ENCODE measurements at regions not wholly inside any gene's neighbourhood (a gene's known extent, or its start where the extent isn't known, plus 50 kb on each side); places are given as distances from the start of the nearest gene placed in this dataset.
"Not testable (repeated sequence)": the region's sequence is repeated elsewhere in the genome, so short reads cannot be mapped to it uniquely, and the experiment has no call there.

DNA sequence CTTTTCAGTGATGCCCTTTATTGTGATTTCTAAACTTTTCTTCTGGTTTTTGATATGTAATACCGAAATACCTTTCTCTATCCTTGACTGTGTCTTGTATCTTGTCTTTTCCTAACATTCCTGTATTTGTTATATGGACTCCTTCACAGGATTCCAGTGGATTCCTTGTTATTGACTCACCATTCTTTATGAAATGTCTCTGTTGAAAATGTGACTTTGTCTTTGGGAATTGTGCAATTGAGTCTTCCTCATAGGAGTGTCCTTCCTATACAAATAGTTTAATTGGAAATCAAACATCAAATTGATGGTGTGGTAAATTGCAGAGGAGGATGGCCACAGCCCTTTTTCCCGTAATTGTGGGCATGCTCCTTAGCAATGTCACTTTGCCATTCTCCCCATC lies 296.6 kb upstream of the KITLG start:
- H3K27me3 ChIP-seq (ENCODE audit: control insufficient read depth, insufficient read depth, low read length): no peaks in the 10 kb centered on the region
- H3K9ac ChIP-seq (ENCODE audit: low read length): no peak overlapping the region
- H3K4me3 ChIP-seq (ENCODE audit: low read depth, low read length): no peak overlapping the region
- no peaks in the 10 kb centered on the region for H3K36me3 ChIP-seq (ENCODE audit: control insufficient read depth, insufficient read depth, low read length)
- no peaks in the 10 kb centered on the region; the same call in 1 of the 2 replicates for H3K4me1 ChIP-seq (ENCODE audit: control insufficient read depth, insufficient read depth, low read length)
- H3K9me3 ChIP-seq (ENCODE audit: control insufficient read depth, insufficient read depth, low read depth, low read length): no peaks in the 10 kb centered on the region
- no peak overlapping the region for H3K27ac ChIP-seq (ENCODE audit: low read depth, low read length)

DNA sequence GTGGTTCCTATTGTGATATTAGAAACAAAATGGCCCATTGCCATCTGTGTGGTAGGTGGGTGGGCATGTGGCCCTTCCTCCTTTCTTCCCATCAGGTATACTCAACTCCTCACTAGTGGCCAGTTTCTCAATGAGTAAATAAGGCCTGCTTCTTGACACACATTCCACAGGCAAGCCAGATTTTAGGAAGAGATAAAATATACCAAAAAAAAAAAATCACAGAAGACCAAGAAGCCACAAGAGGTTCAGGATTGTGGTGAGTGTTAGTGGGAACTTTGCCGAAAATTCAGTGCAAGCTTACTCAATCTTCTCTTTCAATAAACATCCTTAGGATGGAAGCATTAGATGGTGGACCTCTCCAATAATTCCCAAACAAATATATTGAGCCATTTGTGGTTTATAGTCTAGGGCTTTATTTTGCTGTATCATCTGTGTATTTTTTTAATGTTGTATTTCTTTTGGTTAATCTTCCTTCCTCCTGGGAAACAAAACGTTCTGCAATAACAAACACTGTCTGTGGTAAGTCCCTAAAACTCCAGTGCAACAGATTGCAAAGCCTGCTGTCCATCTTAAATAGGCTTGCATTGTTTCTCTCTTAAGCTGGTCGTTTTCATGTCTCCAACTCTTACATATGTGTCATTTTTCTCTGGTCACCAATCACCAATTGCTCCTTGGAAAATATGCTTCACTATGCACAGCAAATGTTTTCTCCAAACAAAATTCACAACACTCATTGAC lies 289.9 kb upstream of the KITLG start:
- Histone ChIP-seq H3K9me3 (ENCODE audit: control insufficient read depth, insufficient read depth, low read depth, low read length) (no peaks in the 10 kb centered on the region), H3K27me3 (ENCODE audit: control insufficient read depth, insufficient read depth, low read length) (no peaks in the 10 kb centered on the region), H3K27ac (ENCODE audit: low read depth, low read length) (no peak overlapping the region), H3K36me3 (ENCODE audit: control insufficient read depth, insufficient read depth, low read length) (no peaks in the 10 kb centered on the region), H3K4me3 (ENCODE audit: low read depth, low read length) (no peak overlapping the region), H3K9ac (ENCODE audit: low read length) (no peak overlapping the region), H3K4me1 (ENCODE audit: control insufficient read depth, insufficient read depth, low read length) (no peaks in the 10 kb centered on the region; the same call in 1 of the 2 replicates)

DNA sequence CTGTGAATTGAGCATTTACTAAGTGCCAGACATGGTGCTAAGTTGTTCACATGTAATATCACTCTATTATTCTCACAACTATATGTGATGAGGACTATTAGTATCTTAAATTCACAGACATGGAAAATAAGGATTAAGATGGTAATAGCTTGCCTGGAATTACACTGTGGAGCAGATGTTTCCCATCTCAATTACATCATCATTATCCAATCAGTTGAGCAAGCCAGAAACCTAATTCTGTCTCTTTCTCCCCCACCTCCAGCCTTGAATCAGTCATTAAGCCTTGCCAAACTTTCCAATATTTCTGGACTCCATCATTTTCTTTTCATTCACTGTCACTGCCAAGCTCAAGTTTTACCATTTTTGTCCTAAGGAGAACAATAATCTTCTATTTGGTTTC lies 287.8 kb upstream of the KITLG start:
- H3K9ac ChIP-seq (ENCODE audit: low read length): no peak overlapping the region
- H3K4me1 ChIP-seq (ENCODE audit: control insufficient read depth, insufficient read depth, low read length): peaks cover 9% of the 10 kb centered on the region
- no peak overlapping the region for H3K4me3 ChIP-seq (ENCODE audit: low read depth, low read length)
- no peaks in the 10 kb centered on the region for H3K36me3 ChIP-seq (ENCODE audit: control insufficient read depth, insufficient read depth, low read length)
- no peak overlapping the region for H3K27ac ChIP-seq (ENCODE audit: low read depth, low read length)
- no peaks in the 10 kb centered on the region for H3K27me3 ChIP-seq (ENCODE audit: control insufficient read depth, insufficient read depth, low read length)
- H3K9me3 ChIP-seq (ENCODE audit: control insufficient read depth, insufficient read depth, low read depth, low read length): no peaks in the 10 kb centered on the region

DNA sequence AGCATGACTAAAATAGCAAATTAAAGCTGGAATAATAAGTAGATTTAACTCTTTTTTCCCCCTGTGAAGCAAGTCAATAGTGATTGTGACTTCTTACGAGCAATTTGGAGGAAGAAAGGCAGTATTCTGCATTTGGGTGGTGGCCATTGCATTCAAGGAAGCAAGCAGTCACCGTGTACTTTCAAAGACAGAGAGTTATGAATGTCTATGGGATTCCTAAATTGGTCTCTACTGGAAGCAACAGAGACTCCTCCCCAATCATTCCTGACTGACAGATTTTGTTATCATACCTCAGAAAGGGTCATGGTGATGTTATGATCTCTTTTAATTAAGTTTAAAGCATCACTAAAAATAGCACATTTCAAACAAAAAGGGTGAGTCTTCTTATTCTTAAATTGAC lies 287.2 kb upstream of the KITLG start:
- Histone ChIP-seq H3K27ac (ENCODE audit: low read depth, low read length) (no peak overlapping the region), H3K4me1 (ENCODE audit: control insufficient read depth, insufficient read depth, low read length) (peaks cover 14% of the 10 kb centered on the region), H3K27me3 (ENCODE audit: control insufficient read depth, insufficient read depth, low read length) (no peaks in the 10 kb centered on the region), H3K36me3 (ENCODE audit: control insufficient read depth, insufficient read depth, low read length) (no peaks in the 10 kb centered on the region), H3K9ac (ENCODE audit: low read length) (no peak overlapping the region), H3K9me3 (ENCODE audit: control insufficient read depth, insufficient read depth, low read depth, low read length) (no peaks in the 10 kb centered on the region), H3K4me3 (ENCODE audit: low read depth, low read length) (no peak overlapping the region)

DNA sequence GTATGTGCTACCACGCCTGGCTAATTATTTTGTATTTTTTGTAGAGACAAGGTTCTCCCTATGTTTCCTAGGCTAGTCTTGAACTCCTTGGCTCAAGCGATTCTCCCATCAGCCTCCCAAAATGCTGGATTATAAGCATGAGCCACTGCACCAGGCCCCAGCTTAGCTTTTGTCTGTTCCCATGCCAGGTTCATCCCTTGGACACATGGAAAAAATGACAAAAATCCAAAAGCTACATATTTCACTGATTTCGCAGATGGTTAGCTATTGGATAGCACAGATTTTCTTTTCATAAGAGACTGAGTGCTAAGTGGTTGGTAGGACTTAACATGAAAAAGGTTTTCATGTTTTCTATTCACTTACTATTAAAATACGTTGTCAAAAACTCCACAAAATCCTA lies 286.6 kb upstream of the KITLG start:
- Histone ChIP-seq H3K4me3 (ENCODE audit: low read depth, low read length) (no peak overlapping the region), H3K36me3 (ENCODE audit: control insufficient read depth, insufficient read depth, low read length) (no peaks in the 10 kb centered on the region), H3K27ac (ENCODE audit: low read depth, low read length) (no peak overlapping the region), H3K4me1 (ENCODE audit: control insufficient read depth, insufficient read depth, low read length) (peaks cover 16% of the 10 kb centered on the region), H3K27me3 (ENCODE audit: control insufficient read depth, insufficient read depth, low read length) (no peaks in the 10 kb centered on the region), H3K9me3 (ENCODE audit: control insufficient read depth, insufficient read depth, low read depth, low read length) (no peaks in the 10 kb centered on the region), H3K9ac (ENCODE audit: low read length) (no peak overlapping the region)

GRCh38 chr12:88865537-88865936 lies 285.3 kb upstream of the KITLG start:
- H3K9me3 ChIP-seq (ENCODE audit: control insufficient read depth, insufficient read depth, low read depth, low read length): no peaks in the 10 kb centered on the region
- H3K9ac ChIP-seq (ENCODE audit: low read length): no peak overlapping the region
- peaks cover 16% of the 10 kb centered on the region for H3K4me1 ChIP-seq (ENCODE audit: control insufficient read depth, insufficient read depth, low read length)
- H3K4me3 ChIP-seq (ENCODE audit: low read depth, low read length): no peak overlapping the region
- H3K27me3 ChIP-seq (ENCODE audit: control insufficient read depth, insufficient read depth, low read length): no peaks in the 10 kb centered on the region
- H3K36me3 ChIP-seq (ENCODE audit: control insufficient read depth, insufficient read depth, low read length): no peaks in the 10 kb centered on the region
- no peak overlapping the region for H3K27ac ChIP-seq (ENCODE audit: low read depth, low read length)

DNA sequence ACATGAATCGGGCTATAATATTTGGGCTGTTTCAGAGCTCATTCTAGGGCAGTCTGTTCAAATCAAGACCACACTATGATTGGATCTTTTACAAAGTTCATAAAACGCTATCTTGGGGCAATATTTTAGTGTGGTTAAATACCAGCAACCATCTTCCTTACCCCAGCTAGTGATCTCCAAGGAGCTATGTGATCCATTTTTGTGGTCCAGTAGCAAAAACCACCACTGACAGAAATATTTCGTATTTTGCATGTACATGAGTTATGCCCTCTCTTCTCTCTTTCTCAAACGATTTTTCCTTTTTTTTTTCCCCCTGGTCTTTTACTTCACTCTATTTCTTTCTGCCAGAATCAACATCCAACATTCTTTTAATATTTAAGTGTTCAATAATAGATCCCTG lies 280.6 kb upstream of the KITLG start:
- Histone ChIP-seq H3K36me3 (ENCODE audit: control insufficient read depth, insufficient read depth, low read length) (no peaks in the 10 kb centered on the region), H3K4me1 (ENCODE audit: control insufficient read depth, insufficient read depth, low read length) (peaks cover 16% of the 10 kb centered on the region), H3K4me3 (ENCODE audit: low read depth, low read length) (no peak overlapping the region), H3K27ac (ENCODE audit: low read depth, low read length) (no peak overlapping the region), H3K9ac (ENCODE audit: low read length) (no peak overlapping the region), H3K9me3 (ENCODE audit: control insufficient read depth, insufficient read depth, low read depth, low read length) (no peaks in the 10 kb centered on the region), H3K27me3 (ENCODE audit: control insufficient read depth, insufficient read depth, low read length) (no peaks in the 10 kb centered on the region)

DNA sequence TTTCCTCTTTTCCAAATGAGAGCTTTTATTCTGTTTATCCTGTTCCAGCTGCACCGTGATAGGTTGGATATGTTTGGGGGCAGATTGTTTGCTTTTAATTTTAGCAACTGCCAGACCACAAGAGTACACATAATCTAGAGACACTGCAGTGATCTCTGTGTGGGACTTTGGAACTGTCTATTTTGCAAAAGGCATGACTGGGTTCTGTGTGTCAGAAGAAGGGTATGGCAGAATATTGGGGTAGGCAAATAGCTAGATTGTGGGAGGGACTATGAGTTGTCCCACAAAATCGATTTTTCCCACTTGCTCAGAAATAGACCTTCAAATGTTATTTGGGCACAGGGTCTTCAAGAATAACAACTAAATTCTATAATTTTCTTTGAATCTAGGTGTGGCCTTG lies 275.9 kb upstream of the KITLG start:
- H3K27ac ChIP-seq (ENCODE audit: low read depth, low read length): no peak overlapping the region

DNA sequence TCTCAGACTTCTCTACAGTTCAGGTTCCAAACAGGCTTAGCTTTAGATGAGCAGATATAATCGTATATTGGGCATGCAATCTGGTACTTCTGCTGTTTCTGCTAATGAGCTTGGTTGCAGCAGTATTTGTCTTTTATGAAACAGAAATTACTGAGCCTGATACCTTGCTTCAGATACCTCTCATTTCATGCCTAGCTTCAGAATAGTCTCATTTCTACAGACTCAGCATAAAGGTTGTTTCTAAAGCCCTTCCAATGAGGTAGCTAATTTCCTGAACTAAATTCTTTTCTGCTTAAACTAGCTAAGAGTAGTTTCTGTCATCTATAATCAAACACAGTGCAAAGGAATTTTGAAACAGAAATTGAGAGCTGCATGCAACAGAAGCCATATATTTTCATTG lies 275.0 kb upstream of the KITLG start:
- no peaks in the 10 kb centered on the region for H3K9me3 ChIP-seq (ENCODE audit: control insufficient read depth, insufficient read depth, low read depth, low read length)
- no peaks in the 10 kb centered on the region for H3K36me3 ChIP-seq (ENCODE audit: control insufficient read depth, insufficient read depth, low read length)
- H3K9ac ChIP-seq (ENCODE audit: low read length): no peak overlapping the region
- H3K27me3 ChIP-seq (ENCODE audit: control insufficient read depth, insufficient read depth, low read length): no peaks in the 10 kb centered on the region
- no peaks in the 10 kb centered on the region for H3K4me1 ChIP-seq (ENCODE audit: control insufficient read depth, insufficient read depth, low read length)
- H3K4me3 ChIP-seq (ENCODE audit: low read depth, low read length): no peak overlapping the region
- no peak overlapping the region for H3K27ac ChIP-seq (ENCODE audit: low read depth, low read length)

More for the DNA sequence above, 275.9 kb upstream of the KITLG start:
- Histone ChIP-seq H3K36me3 (ENCODE audit: control insufficient read depth, insufficient read depth, low read length) (no peaks in the 10 kb centered on the region), H3K27me3 (ENCODE audit: control insufficient read depth, insufficient read depth, low read length) (no peaks in the 10 kb centered on the region), H3K4me3 (ENCODE audit: low read depth, low read length) (no peak overlapping the region), H3K9ac (ENCODE audit: low read length) (no peak overlapping the region), H3K4me1 (ENCODE audit: control insufficient read depth, insufficient read depth, low read length) (no peaks in the 10 kb centered on the region), H3K9me3 (ENCODE audit: control insufficient read depth, insufficient read depth, low read depth, low read length) (no peaks in the 10 kb centered on the region)

- Histone ChIP-seq H3K27me3 (ENCODE audit: control insufficient read depth, insufficient read depth, low read length) (no peaks in the 10 kb centered on the region), H3K36me3 (ENCODE audit: control insufficient read depth, insufficient read depth, low read length) (no peaks in the 10 kb centered on the region), H3K4me1 (ENCODE audit: control insufficient read depth, insufficient read depth, low read length) (no peaks in the 10 kb centered on the region), H3K9me3 (ENCODE audit: control insufficient read depth, insufficient read depth, low read depth, low read length) (no peaks in the 10 kb centered on the region), H3K9ac (ENCODE audit: low read length) (no peak overlapping the region), H3K27ac (ENCODE audit: low read depth, low read length) (no peak overlapping the region), H3K4me3 (ENCODE audit: low read depth, low read length) (no peak overlapping the region)
Measured at GRCh38 chr12:88854260-88854659, 274.0 kb upstream of the KITLG start.

DNA sequence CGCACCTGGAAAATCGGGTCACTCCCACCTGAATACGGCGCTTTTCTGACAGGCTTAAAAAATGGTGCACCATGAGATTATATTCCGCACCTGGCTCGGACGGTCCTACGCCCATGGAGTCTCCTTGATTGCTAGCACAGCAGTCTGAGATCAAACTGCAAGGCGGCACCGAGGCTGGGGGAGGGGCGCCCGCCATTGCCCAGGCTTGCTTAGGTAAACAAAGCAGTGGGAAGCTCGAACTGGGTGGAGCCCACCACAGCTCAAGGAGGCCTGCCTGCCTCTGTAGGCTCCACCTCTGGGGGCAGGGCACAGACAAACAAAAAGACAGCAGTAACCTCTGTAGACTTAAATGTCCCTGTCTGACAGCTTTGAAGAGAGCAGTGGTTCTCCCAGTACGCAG lies 267.0 kb upstream of the KITLG start:
- not testable (repeated sequence) for H3K9ac ChIP-seq (ENCODE audit: low read length); H3K27ac ChIP-seq (ENCODE audit: low read depth, low read length); H3K9me3 ChIP-seq (ENCODE audit: control insufficient read depth, insufficient read depth, low read depth, low read length); H3K36me3 ChIP-seq (ENCODE audit: control insufficient read depth, insufficient read depth, low read length); H3K4me1 ChIP-seq (ENCODE audit: control insufficient read depth, insufficient read depth, low read length); H3K4me3 ChIP-seq (ENCODE audit: low read depth, low read length); H3K27me3 ChIP-seq (ENCODE audit: control insufficient read depth, insufficient read depth, low read length)

DNA sequence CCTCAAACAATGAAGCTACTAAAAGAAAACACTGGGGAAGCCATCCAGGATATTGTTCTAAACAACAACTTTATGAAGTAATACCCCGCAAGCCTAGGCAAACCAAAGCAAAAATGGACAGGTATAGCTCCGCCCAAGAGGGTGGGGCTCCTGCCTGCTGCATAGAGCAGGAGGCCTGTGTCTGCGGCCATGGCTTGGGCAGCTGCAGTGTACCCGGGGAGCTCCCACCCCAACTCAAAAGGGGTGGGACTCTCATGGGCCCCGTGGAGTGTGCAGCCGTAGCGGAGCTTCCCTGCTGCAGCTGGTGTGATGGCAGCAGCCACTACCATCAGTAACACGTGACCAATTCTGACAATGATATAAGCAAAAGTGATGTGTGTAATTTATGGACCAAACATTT lies 264.2 kb upstream of the KITLG start:
- Histone ChIP-seq H3K27me3 (ENCODE audit: control insufficient read depth, insufficient read depth, low read length) (no peaks in the 10 kb centered on the region), H3K36me3 (ENCODE audit: control insufficient read depth, insufficient read depth, low read length) (no peaks in the 10 kb centered on the region), H3K9ac (ENCODE audit: low read length) (no peak overlapping the region), H3K4me1 (ENCODE audit: control insufficient read depth, insufficient read depth, low read length) (no peaks in the 10 kb centered on the region), H3K4me3 (ENCODE audit: low read depth, low read length) (no peak overlapping the region), H3K27ac (ENCODE audit: low read depth, low read length) (no peak overlapping the region), H3K9me3 (ENCODE audit: control insufficient read depth, insufficient read depth, low read depth, low read length) (peaks cover 7% of the 10 kb centered on the region)
